OCI-LY3 (cell line): ENCODE measurements at regions not wholly inside any gene's neighbourhood (a gene's known extent, or its start where the extent isn't known, plus 50 kb on each side); places are given as distances from the start of the nearest gene placed in this dataset.

Source experiments
- CTCF ChIP-seq: fragments of 200-600, 300-600 bp; sonication (generic); IDR thresholded peaks from 2 replicates; pipeline ENCODE4 v1.5.1; 2014; ENCODE audit warnings: antibody characterized with exemption, low read length, low read depth
- EZH2phosphoT487 ChIP-seq: fragments of 200-600 bp; shearing (Covaris generic); IDR thresholded peaks from 2 replicates; pipeline ENCODE4 v1.6.1; 2018; ENCODE audit warnings: antibody characterized with exemption, mixed run types, low read depth

- TF ChIP-seq CTCF (no peak), EZH2phosphoT487 (no peak)
These were observed 60.7 kb upstream of the SPDL1 start for GRCh38 chr5:169522851-169523250.
